Astrocyte (in vitro differentiated cells and primary cell): ENCODE measurements at regions not wholly inside any gene's neighbourhood (a gene's known extent, or its start where the extent isn't known, plus 50 kb on each side); places are given as distances from the start of the nearest gene placed in this dataset.

Experiments used
- DNase-seq: peaks from one replicate; pipeline ENCODE4 v3.0.0-alpha.2; 2010; ENCODE audit warnings: low read depth
- FAIRE-seq: peaks from 2 replicates; lab custom pipeline; 2011; peaks lifted over from hg19 to GRCh38; lab: Jason Lieb, UNC
- H2AFZ ChIP-seq: 2 replicates; pipeline ENCODE4 v1.6.0; 2012; ENCODE audit warnings: low read depth, low read length, inconsistent platforms
- H3K27ac ChIP-seq: 2 replicates; pipeline ENCODE4 v1.5.1; 2011; ENCODE audit warnings: low read depth, low read length, inconsistent platforms
- H3K27me3 ChIP-seq: 2 replicates; pipeline ENCODE4 v1.6.0; 2011; ENCODE audit warnings: low read length, inconsistent platforms; ENCODE audit not compliant: insufficient read depth
- H3K36me3 ChIP-seq: 2 replicates; pipeline ENCODE4 v1.5.1; 2011; ENCODE audit warnings: low read length, inconsistent platforms; ENCODE audit not compliant: insufficient read depth
- H3K4me1 ChIP-seq: 2 replicates; pipeline ENCODE4 v1.5.1; 2011; ENCODE audit warnings: low read length, inconsistent platforms; ENCODE audit not compliant: insufficient read depth
- H3K4me2 ChIP-seq: 2 replicates; pipeline ENCODE4 v1.6.0; 2012; ENCODE audit warnings: low read length, inconsistent platforms
- H3K4me3 ChIP-seq: 2 replicates; pipeline ENCODE4 v1.5.1; 2011; ENCODE audit warnings: low read depth, mild to moderate bottlenecking, low read length, inconsistent platforms; ENCODE audit not compliant: insufficient read depth
- H3K79me2 ChIP-seq: 2 replicates; pipeline ENCODE4 v1.6.0; 2012; ENCODE audit warnings: mild to moderate bottlenecking, low read length, inconsistent platforms; ENCODE audit not compliant: insufficient read depth
- H3K9ac ChIP-seq: 2 replicates; pipeline ENCODE4 v1.6.0; 2012; ENCODE audit warnings: mild to moderate bottlenecking, low read length, inconsistent platforms
- H3K9me3 ChIP-seq: 2 replicates; pipeline ENCODE4 v1.5.1; 2012; ENCODE audit warnings: low read depth, mild to moderate bottlenecking, low read length, inconsistent platforms; ENCODE audit not compliant: insufficient read depth
- H4K20me1 ChIP-seq: 2 replicates; pipeline ENCODE4 v1.6.0; 2012; ENCODE audit warnings: low read length, inconsistent platforms; ENCODE audit not compliant: insufficient read depth
- H3K27ac Mint-ChIP-seq: one replicate; pipeline ENCODE4 v1.8.0; 2021; ENCODE audit warnings: mild to moderate bottlenecking, mixed read lengths; ENCODE audit not compliant: unreplicated experiment
- H3K27me3 Mint-ChIP-seq: one replicate; pipeline ENCODE4 v1.8.0; 2021; ENCODE audit warnings: low read depth, mixed read lengths; ENCODE audit not compliant: unreplicated experiment
- H3K36me3 Mint-ChIP-seq: one replicate; pipeline ENCODE4 v1.8.0; 2021; ENCODE audit warnings: low read depth, mixed read lengths; ENCODE audit not compliant: unreplicated experiment
- H3K4me1 Mint-ChIP-seq: one replicate; pipeline ENCODE4 v1.8.0; 2021; ENCODE audit warnings: low read depth, mixed read lengths; ENCODE audit not compliant: unreplicated experiment
- H3K4me3 Mint-ChIP-seq: one replicate; pipeline ENCODE4 v1.8.0; 2021; ENCODE audit warnings: mild to moderate bottlenecking, moderate library complexity, mixed read lengths; ENCODE audit not compliant: unreplicated experiment
- H3K9me3 Mint-ChIP-seq: one replicate; pipeline ENCODE4 v1.8.0; 2021; ENCODE audit warnings: mild to moderate bottlenecking, mixed read lengths; ENCODE audit not compliant: unreplicated experiment
- CTCF ChIP-seq: IDR thresholded peaks from 2 replicates; pipeline ENCODE4 v1.5.1; 2011; ENCODE audit warnings: low read depth, mild to moderate bottlenecking, inconsistent platforms, low read length, moderate library complexity; ENCODE audit not compliant: insufficient read depth
- EZH2 ChIP-seq: IDR thresholded peaks from 2 replicates; pipeline ENCODE4 v1.6.1; 2012; ENCODE audit warnings: mild to moderate bottlenecking, low read length, inconsistent platforms; ENCODE audit not compliant: insufficient read depth

- no peaks in the 10 kb centered on the region for H3K4me1 ChIP-seq
- no peak overlapping the region for H3K4me3 ChIP-seq
- Mint-ChIP-seq H3K36me3 (no peaks in the 10 kb centered on the region), H3K4me3 (no peak overlapping the region), H3K9me3 (no peaks in the 10 kb centered on the region), H3K4me1 (no peaks in the 10 kb centered on the region), H3K27me3 (no peaks in the 10 kb centered on the region), H3K27ac (no peak overlapping the region)
- no peaks in the 10 kb centered on the region for H3K79me2 ChIP-seq
- no peak for TF ChIP-seq CTCF
- TF ChIP-seq EZH2: no peak
- H3K36me3 ChIP-seq: no peaks in the 10 kb centered on the region
- no peaks in the 10 kb centered on the region for H3K9me3 ChIP-seq
- no peak overlapping the region for H3K9ac ChIP-seq
- DNase-seq (no peak), FAIRE-seq (no peak)
- H3K27me3 ChIP-seq: no peaks in the 10 kb centered on the region
- no peaks in the 10 kb centered on the region for H4K20me1 ChIP-seq
- H3K27ac ChIP-seq: no peak overlapping the region
- H2AFZ ChIP-seq: no peak overlapping the region
- no peak overlapping the region for H3K4me2 ChIP-seq
These were observed 404.5 kb downstream of the LRFN5 start for GRCh38 chr14:42011221-42011620.

GRCh38 chr14:42004321-42004720 lies 397.6 kb downstream of the LRFN5 start:
- no peak overlapping the region for H3K4me3 Mint-ChIP-seq
- no peak for TF ChIP-seq EZH2
- TF ChIP-seq CTCF: no peak
- H4K20me1 ChIP-seq: no peaks in the 10 kb centered on the region
- peaks cover 12% of the 10 kb centered on the region for H3K4me1 Mint-ChIP-seq
- no peak overlapping the region for H3K4me3 ChIP-seq
- no peaks in the 10 kb centered on the region for H3K79me2 ChIP-seq
- no peak overlapping the region for H3K4me2 ChIP-seq
- H3K9ac ChIP-seq: no peak overlapping the region
- H3K27me3 ChIP-seq: no peaks in the 10 kb centered on the region
- H3K27me3 Mint-ChIP-seq: no peaks in the 10 kb centered on the region
- no peaks in the 10 kb centered on the region for H3K9me3 ChIP-seq
- no peaks in the 10 kb centered on the region for H3K36me3 ChIP-seq
- no peak overlapping the region for H2AFZ ChIP-seq
- no peaks in the 10 kb centered on the region for H3K9me3 Mint-ChIP-seq
- no peaks in the 10 kb centered on the region for H3K36me3 Mint-ChIP-seq
- no peaks in the 10 kb centered on the region for H3K4me1 ChIP-seq
- H3K27ac ChIP-seq: no peak overlapping the region
- H3K27ac Mint-ChIP-seq: no peak overlapping the region
- DNase-seq (no peak), FAIRE-seq (no peak)

GRCh38 chr14:42002141-42002540 lies 395.5 kb downstream of the LRFN5 start:
- no peaks in the 10 kb centered on the region for H3K79me2 ChIP-seq
- DNase-seq: peak; percentile 35
- H3K4me2 ChIP-seq: no peak overlapping the region

More at GRCh38 chr14:42002141-42002540, 395.5 kb downstream of the LRFN5 start:
- Mint-ChIP-seq H3K27ac (no peak overlapping the region), H3K4me1 (peaks cover 12% of the 10 kb centered on the region), H3K27me3 (no peaks in the 10 kb centered on the region), H3K4me3 (no peak overlapping the region), H3K36me3 (no peaks in the 10 kb centered on the region), H3K9me3 (no peaks in the 10 kb centered on the region)
- no peak overlapping the region for H3K27ac ChIP-seq
- H3K4me3 ChIP-seq: no peak overlapping the region
- no peak for FAIRE-seq
- H3K9me3 ChIP-seq: no peaks in the 10 kb centered on the region
- H3K4me1 ChIP-seq: no peaks in the 10 kb centered on the region
- no peaks in the 10 kb centered on the region for H4K20me1 ChIP-seq
- no peaks in the 10 kb centered on the region for H3K27me3 ChIP-seq
- TF ChIP-seq CTCF (no peak), EZH2 (no peak)
- H3K36me3 ChIP-seq: no peaks in the 10 kb centered on the region
- H2AFZ ChIP-seq: no peak overlapping the region
- no peak overlapping the region for H3K9ac ChIP-seq
